ENCODE measurements at regions not wholly inside any gene's neighbourhood (a gene's known extent, or its start where the extent isn't known, plus 50 kb on each side); places are given as distances from the start of the nearest gene placed in this dataset.

DNA sequence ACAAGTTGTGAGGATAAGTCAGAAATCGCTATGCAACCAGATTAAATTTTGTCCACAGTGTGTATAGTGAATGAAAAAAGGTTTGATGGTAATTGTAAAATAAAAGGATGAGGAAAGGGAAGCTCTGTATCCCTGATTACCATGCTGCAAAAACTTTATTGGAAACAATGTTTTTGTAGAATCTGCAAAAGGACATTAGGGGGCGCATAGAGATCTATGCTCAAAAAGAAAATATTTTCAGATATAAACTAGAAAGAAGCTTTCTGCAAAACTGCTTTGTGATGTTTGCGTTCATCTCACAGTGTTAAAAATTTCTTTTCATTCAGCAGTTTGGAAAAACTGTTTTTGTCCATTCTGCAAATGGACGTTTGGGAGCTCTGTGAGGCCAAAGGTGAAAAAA, 390.5 kb downstream of the OR4C45 start:
- TF ChIP-seq CTCF (IDR thresholded peaks at IDR 0.05) = no peak
- TF ChIP-seq POLR2A (IDR thresholded peaks at IDR 0.05; ENCODE audit: low read length) = no peak

Data from A549 (cell line).